Naive B cell (primary cell): ENCODE measurements at regions not wholly inside any gene's neighbourhood (a gene's known extent, or its start where the extent isn't known, plus 50 kb on each side); places are given as distances from the start of the nearest gene placed in this dataset.

Source experiments
- ATAC-seq, 2 donors: fragments of 150-1000 bp; cut with Tn5 transposase; 2 replicates each; pipeline ENCODE4 v1.10.0; 2021; ENCODE audit warnings: low read depth in 2 of 2, mild to moderate bottlenecking in 2 of 2, moderate library complexity in 2 of 2
- DNase-seq: peaks from one replicate; pipeline ENCODE4 v3.0.0; 2022
- H3K27ac Mint-ChIP-seq, 6 donors: one replicate each; pipeline ENCODE4 v1.8.0; 2020 to 2022; ENCODE audit warnings: mild to moderate bottlenecking in 6 of 6, mixed read lengths in 6 of 6, moderate library complexity in 5 of 6, inconsistent platforms in 2 of 6
- H3K27me3 Mint-ChIP-seq, 3 donors: one replicate each; pipeline ENCODE4 v1.8.0; 2021 to 2022; ENCODE audit warnings: mixed read lengths in 3 of 3, mild to moderate bottlenecking in 1 of 3
- H3K36me3 Mint-ChIP-seq, 2 donors: one replicate each; pipeline ENCODE4 v1.8.0; 2020 to 2022; ENCODE audit warnings: mixed read lengths in 2 of 2, inconsistent platforms in 1 of 2, mild to moderate bottlenecking in 1 of 2
- H3K4me1 Mint-ChIP-seq, 3 donors: one replicate each; pipeline ENCODE4 v1.8.0; 2020 to 2022; ENCODE audit warnings: mixed read lengths in 3 of 3, inconsistent platforms in 1 of 3, mild to moderate bottlenecking in 1 of 3, moderate library complexity in 1 of 3
- H3K4me3 Mint-ChIP-seq, 8 donors: one replicate each; pipeline ENCODE4 v1.8.0; 2020 to 2022; ENCODE audit warnings: mild to moderate bottlenecking in 8 of 8, mixed read lengths in 8 of 8, moderate library complexity in 8 of 8, inconsistent platforms in 2 of 8
- H3K9me3 Mint-ChIP-seq, 7 donors: one replicate each; pipeline ENCODE4 v1.8.0; 2020 to 2022; ENCODE audit warnings: mixed read lengths in 7 of 7, mild to moderate bottlenecking in 5 of 7, inconsistent platforms in 2 of 7, moderate library complexity in 1 of 7

DNA sequence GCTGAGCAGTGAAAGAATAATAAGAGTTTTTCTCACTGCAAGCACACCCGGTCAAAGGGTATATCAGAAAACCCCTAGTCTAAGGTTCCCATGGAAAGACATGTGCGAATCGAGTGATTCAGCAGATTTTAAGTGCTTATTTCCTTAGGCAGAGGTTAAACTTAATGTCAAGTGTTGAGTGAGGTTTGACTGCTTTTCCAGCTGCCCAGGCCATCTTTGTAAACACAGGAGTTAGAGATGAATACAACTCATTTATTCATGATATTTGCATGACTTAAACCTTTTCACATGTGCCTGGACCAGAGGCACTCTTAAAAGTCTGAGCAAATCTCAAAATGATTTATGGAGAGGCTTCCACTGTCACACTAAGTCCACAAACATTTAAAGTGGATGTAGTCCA is 137.8 kb upstream of the RGMB start:
- peaks cover 0 to 4% (median 0%) of the 10 kb centered on the region in 3 donors for H3K27me3 Mint-ChIP-seq
- no peaks in the 10 kb centered on the region for H3K4me1 Mint-ChIP-seq
- H3K27ac Mint-ChIP-seq = no peak overlapping the region
- H3K36me3 Mint-ChIP-seq = no peaks in the 10 kb centered on the region
- ATAC-seq (no peak), DNase-seq (no peak)
- H3K4me3 Mint-ChIP-seq = no peak overlapping the region
- H3K9me3 Mint-ChIP-seq = no peaks in the 10 kb centered on the region

DNA sequence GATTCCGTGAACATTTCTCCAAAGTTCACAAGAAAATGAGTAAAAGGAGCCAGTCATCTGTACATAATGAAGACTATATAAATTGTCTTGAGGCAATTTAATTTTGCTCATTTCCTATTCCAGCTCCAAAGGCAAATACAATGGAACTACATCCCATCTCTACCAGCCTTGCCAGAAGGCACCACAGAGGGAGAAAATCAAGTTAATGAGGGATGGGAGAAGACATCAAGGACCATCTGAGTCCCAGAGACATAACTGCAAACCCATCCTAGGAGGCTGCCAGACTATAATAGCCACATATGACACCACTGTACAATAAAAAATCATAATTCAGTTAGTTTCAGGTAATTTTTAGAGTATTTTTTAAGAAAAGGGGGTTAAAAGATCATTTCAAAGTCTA is 136.3 kb upstream of the RGMB start:
- DNase-seq (no peak), ATAC-seq (no peak)
- Mint-ChIP-seq H3K4me3 (no peak overlapping the region), H3K4me1 (no peaks in the 10 kb centered on the region), H3K27ac (no peak overlapping the region), H3K27me3 (peaks cover 0 to 4% (median 0%) of the 10 kb centered on the region in 3 donors), H3K9me3 (no peaks in the 10 kb centered on the region), H3K36me3 (no peaks in the 10 kb centered on the region)

DNA sequence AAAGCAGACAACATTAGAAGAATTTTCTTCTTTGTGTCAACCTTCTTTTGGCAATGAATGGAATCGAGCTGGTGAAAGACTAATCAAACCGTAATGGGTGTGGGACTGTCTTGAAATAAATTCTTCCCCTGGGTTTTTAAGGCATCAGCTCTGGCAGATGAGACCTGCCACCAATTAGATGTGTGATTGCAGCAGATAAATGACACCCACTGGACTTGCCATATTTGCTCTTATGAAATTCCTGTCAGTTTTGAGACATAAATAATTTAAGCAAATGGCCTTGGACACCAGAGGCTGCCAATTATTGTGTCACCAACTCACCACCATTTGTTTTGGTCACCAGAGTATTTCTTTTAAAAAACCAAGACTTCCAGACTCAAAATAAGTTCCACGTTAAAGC is 135.9 kb upstream of the RGMB start:
- Mint-ChIP-seq H3K4me1 (no peaks in the 10 kb centered on the region), H3K27me3 (peaks cover 0 to 4% (median 3%) of the 10 kb centered on the region in 3 donors), H3K9me3 (no peaks in the 10 kb centered on the region), H3K27ac (no peak overlapping the region), H3K4me3 (no peak overlapping the region), H3K36me3 (no peaks in the 10 kb centered on the region)
- ATAC-seq (no peak), DNase-seq (no peak)

DNA sequence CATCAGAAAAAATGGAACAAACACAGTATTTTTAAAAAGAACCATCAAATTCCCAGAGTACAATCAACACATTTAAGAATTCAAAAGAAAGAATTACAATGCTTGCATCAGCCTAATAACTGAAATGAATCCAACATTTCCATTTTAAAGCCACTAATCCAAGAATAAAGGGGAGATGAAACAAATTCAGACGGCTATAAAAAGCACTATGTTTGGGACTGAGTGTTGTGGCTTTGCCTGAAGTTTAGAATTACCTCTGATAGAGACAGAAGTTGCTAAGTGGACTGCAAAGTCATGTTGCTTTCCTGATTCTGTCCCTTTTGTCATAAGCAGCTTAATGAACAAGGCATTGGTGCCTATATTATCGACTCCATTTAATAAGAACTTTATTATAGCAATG is 135.4 kb upstream of the RGMB start:
- Mint-ChIP-seq H3K4me1 (no peaks in the 10 kb centered on the region), H3K27me3 (peaks cover 0 to 8% (median 4%) of the 10 kb centered on the region in 3 donors), H3K9me3 (no peaks in the 10 kb centered on the region), H3K27ac (no peak overlapping the region), H3K36me3 (no peaks in the 10 kb centered on the region), H3K4me3 (no peak overlapping the region)
- no peak for ATAC-seq
- DNase-seq = no peak

DNA sequence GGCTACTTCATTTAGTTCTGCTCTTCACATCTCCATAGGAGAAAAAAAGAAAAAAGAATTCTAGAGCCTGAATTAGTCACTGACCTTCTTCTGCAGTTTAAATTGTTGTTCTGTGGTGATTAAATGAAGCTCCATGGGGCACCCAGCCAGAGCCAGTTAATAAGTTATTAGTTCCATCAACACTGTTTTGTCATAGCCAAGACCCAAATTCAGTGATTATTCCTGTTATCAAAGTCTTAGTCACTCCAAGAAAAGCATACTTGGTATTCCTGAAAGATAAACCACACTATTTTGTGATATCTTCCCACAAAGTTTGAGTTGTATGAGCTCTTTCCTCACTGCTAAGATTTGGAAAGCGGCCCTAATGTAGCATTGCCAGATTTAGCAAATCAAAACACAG is 134.8 kb upstream of the RGMB start:
- H3K27ac Mint-ChIP-seq = no peak overlapping the region
- no peaks in the 10 kb centered on the region for H3K4me1 Mint-ChIP-seq
- H3K9me3 Mint-ChIP-seq = no peaks in the 10 kb centered on the region
- H3K27me3 Mint-ChIP-seq = peaks cover 0 to 8% (median 4%) of the 10 kb centered on the region in 3 donors
- ATAC-seq (no peak), DNase-seq (no peak)
- no peak overlapping the region for H3K4me3 Mint-ChIP-seq
- H3K36me3 Mint-ChIP-seq = no peaks in the 10 kb centered on the region

DNA sequence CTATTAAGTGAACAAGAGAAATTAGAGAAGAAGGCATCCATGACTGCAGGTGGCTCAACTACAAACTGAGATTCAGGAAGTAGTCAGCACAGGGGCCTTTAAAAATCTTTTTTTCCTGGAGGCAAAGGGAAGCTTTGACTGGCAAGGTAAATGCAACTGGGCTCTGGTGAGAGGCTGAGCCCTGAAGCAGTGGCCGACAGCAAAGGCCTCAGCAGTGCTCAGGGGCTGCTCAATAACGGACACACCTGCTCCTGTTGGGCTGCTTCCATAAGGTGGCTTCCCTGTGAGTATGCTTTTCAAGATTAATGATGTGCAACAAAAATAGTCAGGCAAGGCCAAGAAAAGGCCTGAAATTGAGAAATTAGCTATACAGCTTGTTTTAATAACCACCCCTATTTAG is 134.2 kb upstream of the RGMB start:
- H3K4me3 Mint-ChIP-seq = no peak overlapping the region
- H3K9me3 Mint-ChIP-seq = no peaks in the 10 kb centered on the region
- H3K4me1 Mint-ChIP-seq = no peaks in the 10 kb centered on the region
- ATAC-seq = no peak
- no peak overlapping the region for H3K27ac Mint-ChIP-seq
- no peak for DNase-seq
- H3K27me3 Mint-ChIP-seq = peaks cover 0 to 8% (median 4%) of the 10 kb centered on the region in 3 donors
- H3K36me3 Mint-ChIP-seq = no peaks in the 10 kb centered on the region

DNA sequence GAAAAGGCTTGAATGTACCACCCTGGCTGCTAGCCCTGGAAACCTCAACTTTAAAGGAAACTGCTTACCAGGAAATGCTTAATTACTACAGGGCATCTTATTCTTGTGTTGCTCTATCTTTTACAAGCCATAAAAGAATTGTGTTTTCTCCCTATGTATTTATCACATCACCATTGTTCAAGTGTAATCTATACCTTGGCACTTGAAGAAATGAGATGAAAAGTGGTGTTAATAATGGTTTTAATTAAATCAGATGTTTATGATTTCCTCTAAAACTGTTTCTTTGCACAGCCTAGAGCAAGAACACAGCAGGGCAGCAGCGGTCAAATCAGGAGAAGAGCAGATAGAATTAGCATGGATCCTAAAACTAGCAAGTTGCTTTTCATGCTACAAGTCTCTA is 131.8 kb upstream of the RGMB start:
- Mint-ChIP-seq H3K9me3 (no peaks in the 10 kb centered on the region), H3K36me3 (no peaks in the 10 kb centered on the region), H3K27me3 (peaks cover 0 to 8% (median 0%) of the 10 kb centered on the region in 3 donors), H3K4me3 (no peak overlapping the region), H3K27ac (no peak overlapping the region), H3K4me1 (no peaks in the 10 kb centered on the region)
- DNase-seq (no peak), ATAC-seq (no peak)

DNA sequence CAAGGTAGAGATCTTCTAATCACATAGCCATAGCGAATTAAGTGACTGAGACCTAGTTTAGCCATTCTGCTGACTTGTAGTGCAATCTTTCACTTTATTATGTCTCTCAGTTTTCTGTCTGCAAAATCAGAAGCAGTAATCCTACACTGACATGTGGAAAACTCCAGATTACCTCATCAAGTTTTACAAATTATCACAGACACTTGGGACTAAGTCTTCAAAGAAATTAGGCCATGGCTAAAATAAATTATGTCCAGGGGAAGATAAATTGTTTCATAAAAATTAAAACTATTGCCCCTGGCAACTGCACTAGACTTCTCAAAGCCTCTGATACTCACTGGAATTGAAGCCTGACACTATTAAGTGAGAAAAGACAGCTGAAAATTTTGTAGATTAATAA is 129.9 kb upstream of the RGMB start:
- Mint-ChIP-seq H3K36me3 (no peaks in the 10 kb centered on the region), H3K4me1 (no peaks in the 10 kb centered on the region), H3K4me3 (no peak overlapping the region), H3K9me3 (no peaks in the 10 kb centered on the region), H3K27me3 (peaks cover 0 to 8% (median 0%) of the 10 kb centered on the region in 3 donors), H3K27ac (no peak overlapping the region)
- ATAC-seq (no peak), DNase-seq (no peak)

DNA sequence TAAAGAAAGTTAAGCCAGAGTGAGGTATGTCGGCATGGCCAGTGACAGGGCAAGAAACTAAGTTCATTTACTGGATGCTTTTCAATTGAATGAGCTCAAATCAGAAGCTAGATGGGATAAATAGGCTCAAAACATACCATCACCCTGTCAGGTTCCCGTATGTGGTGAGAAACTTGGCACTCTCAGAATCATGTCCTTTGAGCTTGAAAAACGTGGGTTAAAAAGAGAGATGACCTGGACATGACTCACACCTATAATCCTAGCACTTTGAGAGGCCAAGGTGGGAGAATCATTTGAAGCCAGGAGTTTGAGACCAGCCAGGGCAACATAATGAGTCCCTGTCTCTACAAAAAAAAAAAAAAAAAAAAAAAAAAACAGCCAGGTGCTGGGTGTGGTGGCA is 121.7 kb upstream of the RGMB start:
- ATAC-seq (no peak), DNase-seq (no peak)
- Mint-ChIP-seq H3K9me3 (peaks cover 0 to 5% (median 0%) of the 10 kb centered on the region in 7 donors), H3K27ac (no peak overlapping the region), H3K4me3 (no peak overlapping the region), H3K27me3 (peaks cover 0 to 6% (median 0%) of the 10 kb centered on the region in 3 donors), H3K36me3 (no peaks in the 10 kb centered on the region), H3K4me1 (no peaks in the 10 kb centered on the region)

DNA sequence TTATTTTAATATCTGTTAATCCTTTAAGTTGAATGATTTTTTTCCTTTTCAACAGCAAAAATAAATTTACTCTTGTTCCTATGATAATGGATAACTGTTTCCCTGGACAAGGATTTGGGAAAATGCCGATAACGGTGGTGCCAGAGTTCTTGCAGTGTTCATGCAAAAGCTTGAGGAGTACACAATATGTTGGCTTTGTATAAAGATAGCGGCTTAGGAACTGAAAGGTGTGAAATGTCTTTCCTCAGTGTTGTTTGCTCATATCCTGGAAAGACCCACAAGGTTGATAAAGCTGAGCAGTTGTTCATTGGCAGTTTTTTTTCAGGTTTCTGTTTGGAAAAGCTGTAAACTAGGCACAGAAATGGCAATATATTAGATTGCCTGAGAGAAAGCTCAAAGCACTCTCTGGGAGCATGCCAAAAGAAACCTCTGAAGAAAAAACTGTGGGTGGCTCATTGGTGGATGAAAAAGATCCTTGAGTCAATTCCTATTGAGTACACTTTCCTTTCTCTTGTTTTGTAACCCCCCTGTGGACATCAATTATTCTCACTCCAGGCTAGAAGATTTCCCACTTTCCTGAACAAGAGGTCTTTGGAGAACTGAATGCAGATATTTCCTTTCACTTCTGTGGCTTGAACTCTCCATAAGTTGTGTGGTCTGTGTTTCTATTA is 117.2 kb upstream of the RGMB start:
- Mint-ChIP-seq H3K4me3 (no peak overlapping the region), H3K36me3 (no peaks in the 10 kb centered on the region), H3K27me3 (peaks cover 0 to 6% (median 0%) of the 10 kb centered on the region in 3 donors), H3K9me3 (peaks cover 0 to 5% (median 1%) of the 10 kb centered on the region in 7 donors), H3K4me1 (no peaks in the 10 kb centered on the region), H3K27ac (no peak overlapping the region)
- DNase-seq = no peak
- ATAC-seq = no peak

DNA sequence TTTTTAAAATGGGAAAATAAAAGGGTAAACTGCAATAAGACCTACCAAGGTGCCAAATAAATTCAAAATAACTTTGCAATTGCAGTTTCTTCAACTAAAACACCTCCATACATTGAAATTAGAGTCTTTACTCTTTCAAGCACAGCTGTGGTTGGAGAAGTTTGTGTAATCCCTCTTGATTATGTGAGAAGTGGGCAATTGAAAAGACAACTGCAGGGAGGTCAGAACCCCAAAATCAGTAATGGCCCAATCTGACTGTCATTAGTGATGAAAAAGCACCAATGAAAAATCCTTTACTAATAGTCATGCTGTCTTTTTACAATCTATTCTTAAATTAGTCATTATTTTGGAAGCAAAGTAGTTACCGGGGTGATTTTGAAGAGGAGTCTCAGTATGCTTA is 116.7 kb upstream of the RGMB start:
- DNase-seq (no peak), ATAC-seq (no peak)
- Mint-ChIP-seq H3K36me3 (no peaks in the 10 kb centered on the region), H3K9me3 (peaks cover 0 to 5% (median 1%) of the 10 kb centered on the region in 7 donors), H3K27ac (no peak overlapping the region), H3K4me3 (no peak overlapping the region), H3K4me1 (no peaks in the 10 kb centered on the region), H3K27me3 (peaks cover 0 to 6% (median 0%) of the 10 kb centered on the region in 3 donors)

DNA sequence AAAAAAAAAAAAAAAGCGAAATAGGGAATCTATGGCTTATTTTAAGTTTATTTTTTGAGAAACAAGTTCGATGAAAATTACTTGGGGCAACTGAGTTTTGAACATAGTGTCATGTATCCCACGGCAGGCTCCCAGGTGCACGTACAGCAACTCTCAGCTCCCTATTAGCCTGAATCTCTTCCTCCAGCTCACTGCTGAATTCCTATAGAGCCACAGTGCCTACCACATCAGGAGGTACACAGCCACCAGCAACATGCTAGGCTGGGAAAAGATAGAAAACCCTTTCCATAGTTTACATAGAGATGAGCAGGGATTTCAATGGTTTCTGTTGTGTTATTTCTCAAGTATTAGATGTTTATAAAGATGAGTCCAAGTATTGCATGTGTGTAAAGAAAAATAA is 115.9 kb upstream of the RGMB start:
- no peak for DNase-seq
- Mint-ChIP-seq H3K4me1 (no peaks in the 10 kb centered on the region), H3K27me3 (peaks cover 0 to 3% (median 0%) of the 10 kb centered on the region in 3 donors), H3K36me3 (no peaks in the 10 kb centered on the region), H3K9me3 (peaks cover 0 to 5% (median 2%) of the 10 kb centered on the region in 7 donors), H3K27ac (no peak overlapping the region), H3K4me3 (no peak overlapping the region)
- no peak for ATAC-seq

DNA sequence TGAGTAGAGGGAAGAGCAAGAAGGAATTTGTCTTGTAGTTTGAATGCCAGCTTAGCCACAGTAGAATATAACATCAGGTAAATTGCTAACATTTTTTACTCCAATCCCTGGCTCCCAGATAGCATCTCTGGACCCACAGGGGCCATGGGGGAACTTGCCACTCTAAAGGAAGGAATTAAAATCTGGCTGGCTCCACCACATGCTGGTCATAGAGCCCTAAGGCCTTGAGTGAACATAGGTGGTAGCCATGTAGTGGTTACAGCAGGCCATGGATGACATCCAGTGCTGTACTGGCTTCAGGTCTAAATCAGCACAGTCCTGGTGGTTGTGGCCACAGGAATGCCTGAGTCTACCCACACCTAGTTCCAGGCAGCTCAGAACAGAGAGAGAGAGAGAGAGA is 109.9 kb upstream of the RGMB start:
- no peak for DNase-seq
- ATAC-seq = no peak
- peaks cover 3 to 17% (median 6%) of the 10 kb centered on the region in 7 donors for H3K9me3 Mint-ChIP-seq
- peaks cover 0 to 10% (median 0%) of the 10 kb centered on the region in 3 donors for H3K27me3 Mint-ChIP-seq
- H3K36me3 Mint-ChIP-seq = no peaks in the 10 kb centered on the region
- H3K4me3 Mint-ChIP-seq = no peak overlapping the region
- no peak overlapping the region for H3K27ac Mint-ChIP-seq
- no peaks in the 10 kb centered on the region for H3K4me1 Mint-ChIP-seq

DNA sequence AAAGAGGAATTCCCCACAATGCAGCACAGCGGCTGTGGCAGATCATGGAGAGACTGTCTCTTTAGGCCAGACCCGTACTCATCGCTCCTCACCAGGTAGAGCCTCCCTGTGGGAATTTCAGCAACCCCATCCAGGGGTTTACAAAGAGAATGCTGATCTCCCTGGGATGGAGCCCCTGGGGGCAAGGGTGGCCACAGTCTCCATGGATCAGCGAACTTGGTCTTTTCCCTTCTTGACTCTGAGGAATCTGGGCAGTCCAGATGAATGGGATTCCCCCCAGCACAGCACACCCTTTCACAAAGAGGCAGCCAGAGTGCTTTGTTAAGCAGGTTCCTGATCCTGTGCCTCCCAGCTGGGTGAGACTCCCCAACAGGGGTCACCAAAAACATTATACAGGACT is 108.7 kb upstream of the RGMB start:
- H3K36me3 Mint-ChIP-seq = no peaks in the 10 kb centered on the region
- no peak for DNase-seq
- H3K4me1 Mint-ChIP-seq = no peaks in the 10 kb centered on the region
- H3K4me3 Mint-ChIP-seq = no peak overlapping the region
- peaks cover 3 to 17% (median 6%) of the 10 kb centered on the region in 7 donors for H3K9me3 Mint-ChIP-seq
- H3K27me3 Mint-ChIP-seq = peaks cover 0 to 10% (median 0%) of the 10 kb centered on the region in 3 donors
- H3K27ac Mint-ChIP-seq = no peak overlapping the region
- ATAC-seq = no peak

DNA sequence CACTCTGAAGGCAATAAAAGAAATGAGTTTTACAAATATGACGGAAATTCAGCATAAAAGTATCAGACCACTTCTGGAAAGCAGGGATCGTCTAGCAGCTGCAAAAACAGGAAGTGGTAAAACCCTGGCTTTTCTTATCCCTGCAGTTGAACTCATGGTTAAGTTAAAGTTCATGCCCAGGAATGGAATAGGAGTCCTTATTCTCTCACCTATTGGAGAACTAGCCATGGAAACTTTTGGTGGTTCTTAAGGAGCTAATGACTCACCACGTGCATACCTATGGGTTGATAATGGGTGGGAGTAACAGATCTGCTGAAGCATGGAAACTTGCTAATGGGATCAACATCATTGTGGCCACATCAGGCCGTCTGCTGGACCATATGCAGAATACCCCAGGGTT is 93.5 kb upstream of the RGMB start:
- peaks cover 0 to 19% (median 5%) of the 10 kb centered on the region in 7 donors for H3K9me3 Mint-ChIP-seq
- no peak overlapping the region for H3K4me3 Mint-ChIP-seq
- no peaks in the 10 kb centered on the region for H3K36me3 Mint-ChIP-seq
- no peak overlapping the region for H3K27ac Mint-ChIP-seq
- DNase-seq (no peak), ATAC-seq (no peak)
- H3K27me3 Mint-ChIP-seq = peaks cover 0 to 7% (median 5%) of the 10 kb centered on the region in 3 donors
- H3K4me1 Mint-ChIP-seq = no peaks in the 10 kb centered on the region
